ENCODE measurements at regions not wholly inside any gene's neighbourhood (a gene's known extent, or its start where the extent isn't known, plus 50 kb on each side); places are given as distances from the start of the nearest gene placed in this dataset.

DNA sequence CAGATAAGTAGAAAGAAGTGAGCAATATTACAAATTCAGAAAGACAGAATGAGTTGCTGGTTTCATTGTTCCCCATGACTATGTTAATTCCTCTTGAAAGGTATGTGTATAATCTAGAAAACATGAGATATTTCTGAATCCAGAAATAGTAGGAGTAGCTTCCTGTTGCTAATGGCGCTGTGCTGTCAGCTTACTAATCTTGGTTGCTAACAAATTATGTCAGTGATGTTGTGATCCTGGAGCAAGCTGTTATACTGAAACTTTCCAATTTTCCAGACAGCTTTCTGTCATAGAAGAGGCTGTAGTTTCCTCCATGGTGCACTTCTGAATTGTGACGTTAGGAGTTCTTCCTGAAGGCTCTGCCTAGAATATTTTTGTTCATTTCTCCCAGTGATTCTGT, 372.3 kb downstream of the USP25 start:
- DNase-seq (ENCODE audit: low spot score in 2 of 2), result no peak
- 69 to 71% methylated on average over 2 of the region's 2 CpGs for WGBS, 2 donors
- intact Hi-C loops (cut with DNase I; ENCODE audit: low total_unique reads), result no loop called here

DNA sequence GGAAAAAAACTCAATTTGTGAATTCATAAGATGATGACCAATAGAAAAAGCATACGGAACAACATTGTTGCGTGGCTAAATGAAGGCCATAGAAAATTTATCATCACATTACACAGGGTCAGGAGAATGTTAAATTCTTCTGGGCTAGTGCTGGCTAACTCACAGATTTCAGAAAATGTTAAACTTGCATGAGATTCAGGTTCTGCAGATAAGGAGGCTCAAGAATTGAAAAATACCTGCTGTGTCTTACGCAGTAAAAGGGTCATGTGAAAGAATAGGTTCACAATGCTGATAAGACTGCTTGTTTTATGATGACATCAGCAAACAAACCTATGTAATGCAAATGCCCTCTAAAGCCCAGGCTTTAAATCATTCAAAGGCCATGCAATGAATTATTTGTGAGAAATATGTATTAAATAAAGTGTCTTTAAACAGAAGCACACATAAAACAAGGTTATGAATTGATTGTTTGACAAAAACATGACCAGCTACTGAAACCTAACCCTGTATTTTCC, 378.8 kb downstream of the USP25 start:
- H3K4me3 ChIP-seq (ENCODE audit: low read depth, poor library complexity, severe bottlenecking), result no peak overlapping the region
- no peak for DNase-seq (ENCODE audit: low spot score in 2 of 2)
- WGBS, 2 donors, result 95 to 98% methylated on average over 3 of the region's 3 CpGs
- TF ChIP-seq POLR2A (IDR thresholded peaks at IDR 0.05), result no peak
- TF ChIP-seq, protein P1, sequence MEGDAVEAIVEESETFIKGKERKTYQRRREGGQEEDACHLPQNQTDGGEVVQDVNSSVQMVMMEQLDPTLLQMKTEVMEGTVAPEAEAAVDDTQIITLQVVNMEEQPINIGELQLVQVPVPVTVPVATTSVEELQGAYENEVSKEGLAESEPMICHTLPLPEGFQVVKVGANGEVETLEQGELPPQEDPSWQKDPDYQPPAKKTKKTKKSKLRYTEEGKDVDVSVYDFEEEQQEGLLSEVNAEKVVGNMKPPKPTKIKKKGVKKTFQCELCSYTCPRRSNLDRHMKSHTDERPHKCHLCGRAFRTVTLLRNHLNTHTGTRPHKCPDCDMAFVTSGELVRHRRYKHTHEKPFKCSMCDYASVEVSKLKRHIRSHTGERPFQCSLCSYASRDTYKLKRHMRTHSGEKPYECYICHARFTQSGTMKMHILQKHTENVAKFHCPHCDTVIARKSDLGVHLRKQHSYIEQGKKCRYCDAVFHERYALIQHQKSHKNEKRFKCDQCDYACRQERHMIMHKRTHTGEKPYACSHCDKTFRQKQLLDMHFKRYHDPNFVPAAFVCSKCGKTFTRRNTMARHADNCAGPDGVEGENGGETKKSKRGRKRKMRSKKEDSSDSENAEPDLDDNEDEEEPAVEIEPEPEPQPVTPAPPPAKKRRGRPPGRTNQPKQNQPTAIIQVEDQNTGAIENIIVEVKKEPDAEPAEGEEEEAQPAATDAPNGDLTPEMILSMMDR (IDR thresholded peaks at IDR 0.05), result no peak
- intact Hi-C loops (cut with DNase I; ENCODE audit: low total_unique reads), result no loop called here

More for the DNA sequence above, 372.3 kb downstream of the USP25 start:
- TF ChIP-seq, protein P1 (IDR thresholded peaks at IDR 0.05), result no peak
- no peak for TF ChIP-seq POLR2A (IDR thresholded peaks at IDR 0.05)
- no peak overlapping the region for H3K4me3 ChIP-seq (ENCODE audit: low read depth, poor library complexity, severe bottlenecking)

DNA sequence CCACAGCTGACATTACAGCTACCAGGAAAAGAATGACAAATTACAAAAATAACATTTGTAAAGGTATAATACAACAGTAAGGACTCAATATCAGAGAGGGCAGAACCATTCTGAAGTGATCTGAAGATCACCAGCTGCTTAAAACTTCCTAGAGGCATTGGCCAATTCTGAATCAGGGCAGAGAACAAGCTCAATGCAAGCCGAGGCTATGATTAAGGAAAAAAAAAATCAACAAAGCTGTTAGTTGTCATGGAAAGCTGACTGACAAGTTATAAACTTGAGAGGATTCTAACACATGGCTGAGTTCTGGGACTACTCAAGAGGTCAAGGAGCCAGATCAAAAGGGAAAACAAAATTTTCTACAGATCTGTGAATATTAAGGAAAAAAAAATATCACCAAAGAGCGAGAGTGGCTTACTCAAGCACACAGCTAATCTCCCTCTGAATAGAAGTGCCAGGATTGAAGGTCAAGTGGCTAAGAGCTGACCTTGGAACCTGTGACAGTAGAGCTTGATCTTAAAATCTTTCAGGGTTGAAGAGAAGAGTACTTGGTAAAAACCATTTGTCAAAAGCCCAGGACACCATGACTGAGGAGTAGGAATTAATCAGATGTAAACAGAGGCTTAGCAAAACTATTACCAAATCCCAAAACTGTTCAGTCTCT, 383.4 kb downstream of the USP25 start:
- WGBS, 2 donors, result 44 to 58% methylated on average over 2 of the region's 2 CpGs
- no peak overlapping the region for H3K4me3 ChIP-seq (ENCODE audit: low read depth, poor library complexity, severe bottlenecking)
- no peak for DNase-seq (ENCODE audit: low spot score in 2 of 2)
- intact Hi-C loops (cut with DNase I; ENCODE audit: low total_unique reads), result no loop called here
- no peak for TF ChIP-seq POLR2A (IDR thresholded peaks at IDR 0.05)
- TF ChIP-seq, protein P1 (IDR thresholded peaks at IDR 0.05), result no peak

DNA sequence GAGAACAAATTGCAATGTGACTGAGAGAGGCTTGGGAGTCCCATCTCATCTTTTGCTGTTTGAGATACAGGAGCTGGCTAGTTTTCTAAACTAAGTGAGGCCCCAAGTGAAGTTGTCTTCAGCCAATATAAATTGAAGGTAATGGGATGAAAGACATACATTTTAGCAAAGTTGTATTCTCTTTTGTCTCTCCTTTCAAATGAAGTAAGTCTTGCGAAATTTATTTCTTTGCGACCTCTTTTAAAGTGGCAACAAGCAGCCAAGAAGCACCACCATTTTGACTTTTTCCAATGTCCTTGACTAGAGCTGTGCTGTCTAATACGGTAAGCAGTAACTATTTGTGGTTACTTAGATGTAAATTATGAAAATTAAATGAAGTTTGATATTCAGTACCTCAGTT, 385.7 kb downstream of the USP25 start:
- DNase-seq (ENCODE audit: low spot score in 2 of 2), result no peak
- TF ChIP-seq POLR2A (IDR thresholded peaks at IDR 0.05), result no peak
- 89 to 95% methylated on average over 3 of the region's 3 CpGs for WGBS, 2 donors
- H3K4me3 ChIP-seq (ENCODE audit: low read depth, poor library complexity, severe bottlenecking), result no peak overlapping the region
- intact Hi-C loops (cut with DNase I; ENCODE audit: low total_unique reads), result no loop called here

DNA sequence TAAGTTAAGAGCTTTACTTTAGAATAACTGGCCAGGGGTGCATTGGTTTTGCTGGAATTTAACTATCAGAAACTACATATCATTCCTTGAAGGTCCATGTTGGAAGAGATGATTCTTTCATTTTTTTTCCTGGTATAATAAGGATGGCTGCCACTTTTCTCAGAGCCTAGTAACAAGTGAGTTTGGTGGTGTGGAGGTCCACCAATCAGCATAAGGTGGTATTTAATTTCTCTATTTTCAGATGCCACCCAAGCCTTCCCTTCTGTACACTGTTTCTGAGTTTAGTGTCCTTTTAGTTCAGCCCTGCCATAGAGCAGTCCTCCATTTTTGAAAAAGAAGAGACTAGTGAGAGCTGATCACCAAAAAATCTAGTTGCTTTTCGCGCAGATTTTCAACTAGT, 386.3 kb downstream of the USP25 start:
- WGBS, 2 donors, result 98 to 100% methylated on average over 2 of the region's 2 CpGs
- TF ChIP-seq, protein P1 (IDR thresholded peaks at IDR 0.05), result no peak
- TF ChIP-seq POLR2A (IDR thresholded peaks at IDR 0.05), result no peak

DNA sequence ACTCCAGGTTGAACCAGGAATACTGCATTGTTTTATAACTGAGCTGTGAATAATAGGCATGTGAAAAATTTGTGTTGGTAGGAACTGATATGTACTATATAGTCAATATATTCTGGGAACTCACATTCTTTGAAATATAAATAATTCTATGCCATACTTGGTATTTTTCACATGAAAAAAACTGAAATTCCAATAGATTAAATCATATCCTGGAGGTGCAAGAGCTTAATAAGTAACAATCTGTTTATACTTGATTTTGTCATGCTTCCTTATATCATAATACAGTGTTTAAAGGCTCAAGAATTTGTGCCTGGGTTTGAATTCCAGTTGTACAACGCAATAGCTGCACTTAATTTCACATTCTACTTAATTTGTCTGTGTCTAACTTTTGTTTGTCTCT, 387.0 kb downstream of the USP25 start:
- 66 to 69% methylated on average over 1 of the region's 1 CpG for whole genome bisulfite sequencing, 2 donors
- TF ChIP-seq, protein P1 (IDR thresholded peaks at IDR 0.05), result no peak
- no peak for TF ChIP-seq POLR2A (IDR thresholded peaks at IDR 0.05)
- no peak overlapping the region for H3K4me3 ChIP-seq (ENCODE audit: low read depth, poor library complexity, severe bottlenecking)
- DNase-seq (ENCODE audit: low spot score in 2 of 2), result no peak
- intact Hi-C loops (cut with DNase I; ENCODE audit: low total_unique reads), result no loop called here

More for the DNA sequence above, 386.3 kb downstream of the USP25 start:
- DNase-seq (ENCODE audit: low spot score in 2 of 2), result no peak
- no peak overlapping the region for H3K4me3 ChIP-seq (ENCODE audit: low read depth, poor library complexity, severe bottlenecking)
- intact Hi-C loops (cut with DNase I; ENCODE audit: low total_unique reads), result no loop called here
